ENCODE measurements at regions not wholly inside any gene's neighbourhood (a gene's known extent, or its start where the extent isn't known, plus 50 kb on each side); places are given as distances from the start of the nearest gene placed in this dataset.

DNA sequence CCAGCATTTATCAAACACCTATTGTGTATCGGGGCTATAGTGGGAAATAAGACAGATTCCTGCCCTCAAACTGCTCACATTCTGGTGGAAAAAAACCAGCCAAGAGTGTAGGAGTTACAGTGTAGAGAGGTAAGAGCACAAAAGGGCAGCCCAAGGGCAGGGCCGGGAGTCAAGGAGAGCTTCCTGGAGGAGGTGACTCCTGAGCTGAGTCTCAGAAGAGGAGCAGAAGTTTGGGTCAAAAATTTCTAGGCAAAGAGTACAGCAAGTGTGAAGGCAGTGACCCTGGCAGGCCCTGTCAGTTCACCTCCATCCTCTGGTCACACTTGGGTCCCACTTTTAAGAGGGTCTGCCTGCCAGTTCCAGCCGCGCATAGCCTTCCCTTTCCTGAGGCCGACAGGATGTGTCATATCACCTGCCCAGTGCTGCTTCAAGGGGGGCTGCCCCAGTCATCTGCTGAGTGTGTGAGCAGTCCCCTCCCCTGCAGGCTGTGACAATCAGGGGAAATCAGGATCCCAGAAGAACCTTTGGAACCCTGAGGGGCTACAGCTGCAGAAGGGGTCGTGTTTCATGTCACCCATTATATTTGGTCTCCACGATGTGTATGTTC lies 118.4 kb downstream of the GLI2 start:
- POLR2A ChIA-PET = no interaction called here
- CTCF ChIA-PET = no interaction called here
- no peak for DNase-seq (ENCODE audit: extremely low spot score)
- TF ChIP-seq, protein P1, sequence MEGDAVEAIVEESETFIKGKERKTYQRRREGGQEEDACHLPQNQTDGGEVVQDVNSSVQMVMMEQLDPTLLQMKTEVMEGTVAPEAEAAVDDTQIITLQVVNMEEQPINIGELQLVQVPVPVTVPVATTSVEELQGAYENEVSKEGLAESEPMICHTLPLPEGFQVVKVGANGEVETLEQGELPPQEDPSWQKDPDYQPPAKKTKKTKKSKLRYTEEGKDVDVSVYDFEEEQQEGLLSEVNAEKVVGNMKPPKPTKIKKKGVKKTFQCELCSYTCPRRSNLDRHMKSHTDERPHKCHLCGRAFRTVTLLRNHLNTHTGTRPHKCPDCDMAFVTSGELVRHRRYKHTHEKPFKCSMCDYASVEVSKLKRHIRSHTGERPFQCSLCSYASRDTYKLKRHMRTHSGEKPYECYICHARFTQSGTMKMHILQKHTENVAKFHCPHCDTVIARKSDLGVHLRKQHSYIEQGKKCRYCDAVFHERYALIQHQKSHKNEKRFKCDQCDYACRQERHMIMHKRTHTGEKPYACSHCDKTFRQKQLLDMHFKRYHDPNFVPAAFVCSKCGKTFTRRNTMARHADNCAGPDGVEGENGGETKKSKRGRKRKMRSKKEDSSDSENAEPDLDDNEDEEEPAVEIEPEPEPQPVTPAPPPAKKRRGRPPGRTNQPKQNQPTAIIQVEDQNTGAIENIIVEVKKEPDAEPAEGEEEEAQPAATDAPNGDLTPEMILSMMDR (IDR thresholded peaks at IDR 0.05; ENCODE audit: control extremely low read depth, extremely low read depth, low read depth, missing control alignments) = no peak

DNA sequence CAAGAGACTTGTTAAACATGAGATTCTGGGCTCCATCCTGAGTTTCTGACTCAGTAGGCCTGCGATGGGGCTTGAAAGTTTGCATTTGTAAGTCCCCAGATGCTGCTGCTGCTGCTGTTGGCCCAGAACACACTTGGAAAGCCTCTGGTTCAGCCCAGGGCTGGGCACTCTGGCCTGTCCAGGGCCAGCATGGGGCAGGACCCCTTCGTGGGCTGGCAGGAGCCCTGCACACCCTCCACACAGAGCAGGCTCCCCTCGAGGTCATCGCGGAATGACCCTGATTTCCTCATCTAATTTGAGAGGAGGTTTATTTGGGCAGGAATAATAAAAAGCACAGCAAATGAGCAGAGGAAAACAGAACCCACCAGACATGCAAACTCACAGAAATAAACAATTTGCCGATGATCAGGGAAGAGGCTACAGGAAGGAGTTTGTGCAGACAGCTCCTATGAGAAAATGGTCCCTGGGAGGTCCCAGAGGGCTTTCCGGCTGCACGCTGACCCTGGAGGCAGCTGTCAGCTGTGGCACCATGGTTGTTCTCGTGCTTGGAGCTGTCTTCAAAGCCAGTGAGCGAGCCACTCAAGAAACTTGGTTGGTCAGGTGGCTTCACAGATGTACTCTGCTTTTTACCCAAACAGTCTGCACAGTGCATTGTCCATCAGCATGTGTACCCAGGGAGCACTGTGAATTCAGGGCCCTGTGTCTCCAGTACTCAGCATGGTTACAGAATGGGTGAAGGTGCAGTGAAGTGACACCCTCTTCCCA lies 119.3 kb downstream of the GLI2 start:
- CTCF ChIA-PET = interaction anchor here (2.4 kb wide), 1 partner anchor 9 kb away, joined by 5 read pairs; no protein-coding TSS in a partner anchor
- DNase-seq (ENCODE audit: extremely low spot score) = no peak
- TF ChIP-seq, protein P1 (IDR thresholded peaks at IDR 0.05; ENCODE audit: control extremely low read depth, extremely low read depth, low read depth, missing control alignments) = no peak
- POLR2A ChIA-PET = no interaction called here

DNA sequence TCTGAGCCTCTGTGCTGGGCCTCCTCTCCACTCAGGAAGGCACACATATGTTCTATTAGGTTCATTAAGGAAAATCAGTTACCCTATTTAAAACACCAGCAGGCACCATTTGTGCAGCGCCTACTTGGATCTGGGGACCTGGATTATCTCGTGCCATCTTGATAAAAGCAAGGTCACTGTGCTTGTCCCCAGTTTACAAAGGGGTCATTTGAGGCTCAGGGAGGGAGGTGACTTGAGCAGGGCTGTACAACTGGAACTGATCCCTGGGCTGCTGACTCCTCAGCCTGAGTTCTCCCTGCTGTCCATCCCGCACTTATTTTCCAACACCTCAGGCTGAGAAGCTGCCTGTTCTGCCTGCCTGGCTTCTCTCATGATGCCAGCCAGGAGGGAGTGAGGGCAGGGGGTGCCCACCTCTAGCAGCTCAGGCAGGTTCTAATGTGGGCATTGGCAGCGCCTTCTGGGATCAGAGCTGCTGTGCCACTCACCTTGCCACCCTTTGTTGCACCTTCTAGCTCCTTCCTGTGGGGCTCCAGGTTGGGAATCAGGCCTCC lies 120.3 kb downstream of the GLI2 start:
- CTCF ChIA-PET = interaction anchor here (2.4 kb wide), 1 partner anchor 10 kb away, joined by 5 read pairs; no protein-coding TSS in a partner anchor
- TF ChIP-seq, protein P1 (IDR thresholded peaks at IDR 0.05; ENCODE audit: control extremely low read depth, extremely low read depth, low read depth, missing control alignments) = no peak
- POLR2A ChIA-PET = no interaction called here
- DNase-seq (ENCODE audit: extremely low spot score) = no peak

DNA sequence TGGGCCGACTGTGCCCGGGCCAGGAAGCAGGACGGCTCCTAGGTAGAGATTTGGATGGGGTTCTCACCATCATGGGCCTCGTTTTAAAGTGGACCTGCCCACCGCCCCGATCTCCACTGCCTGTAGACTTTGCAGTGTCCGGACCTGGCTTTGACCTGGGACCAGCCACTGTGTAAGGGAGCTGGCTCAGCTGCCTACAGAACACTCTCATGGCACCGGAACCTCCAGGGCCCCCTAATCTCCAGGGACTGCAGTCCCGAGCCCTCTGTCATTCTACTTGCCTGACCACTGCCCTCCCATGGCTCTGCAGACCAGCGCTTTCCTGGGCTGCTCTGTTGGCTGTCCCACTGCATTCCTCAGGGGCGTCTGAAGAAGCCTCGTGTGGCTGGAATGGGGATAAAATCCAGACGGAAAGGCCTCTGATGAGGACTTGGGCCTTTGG lies 120.8 kb downstream of the GLI2 start:
- POLR2A ChIA-PET = no interaction called here
- DNase-seq (ENCODE audit: extremely low spot score) = no peak
- CTCF ChIA-PET = interaction anchor here (2.4 kb wide), 1 partner anchor 10 kb away, joined by 5 read pairs; no protein-coding TSS in a partner anchor
- TF ChIP-seq, protein P1 (IDR thresholded peaks at IDR 0.05; ENCODE audit: control extremely low read depth, extremely low read depth, low read depth, missing control alignments) = no peak

DNA sequence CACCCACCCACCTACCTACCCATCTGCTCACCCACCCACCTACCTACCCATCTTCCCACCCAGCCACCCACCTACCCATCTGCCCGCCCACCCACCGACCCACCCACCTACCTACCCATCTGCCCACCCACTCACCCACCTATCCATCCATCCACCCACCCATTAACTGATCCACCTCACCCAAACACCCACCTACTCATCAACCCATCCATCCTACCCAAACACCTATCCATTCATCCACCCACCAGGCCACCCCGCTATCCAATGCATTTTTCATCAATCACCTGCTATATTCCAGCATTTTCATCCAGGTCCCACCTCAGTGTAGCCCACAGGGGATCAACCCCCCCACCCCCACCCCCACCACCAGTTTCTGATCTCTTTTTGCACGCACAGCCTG lies 121.8 kb downstream of the GLI2 start:
- DNase-seq (ENCODE audit: extremely low spot score) = no peak
- TF ChIP-seq, protein P1 (IDR thresholded peaks at IDR 0.05; ENCODE audit: control extremely low read depth, extremely low read depth, low read depth, missing control alignments) = no peak
- POLR2A ChIA-PET = no interaction called here
- CTCF ChIA-PET = interaction anchor here (1.0 to 2.4 kb wide), 3 partner anchors 9 to 14 kb away, joined by 3 to 5 read pairs (median 5); no protein-coding TSS in a partner anchor

DNA sequence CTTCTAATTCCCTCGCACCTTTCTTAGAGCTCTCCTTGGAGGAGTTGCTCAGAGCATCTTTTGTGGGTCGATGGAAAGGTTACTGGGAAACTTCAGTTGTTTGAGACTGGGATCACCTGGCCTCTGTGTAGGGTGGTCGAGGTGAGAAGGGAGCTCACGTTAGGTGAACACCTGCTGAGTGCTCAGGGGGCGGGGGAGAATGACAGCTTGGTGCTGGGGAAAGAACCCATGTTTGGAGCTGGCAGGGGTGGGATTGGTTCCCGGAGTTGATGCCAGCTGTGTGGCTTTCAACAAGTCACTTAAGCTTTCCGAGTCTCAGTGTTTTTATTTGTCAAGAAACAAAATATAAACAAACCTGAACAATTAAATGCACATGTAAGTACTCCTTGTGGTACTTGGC lies 122.3 kb downstream of the GLI2 start:
- no peak for DNase-seq (ENCODE audit: extremely low spot score)
- TF ChIP-seq, protein P1 (IDR thresholded peaks at IDR 0.05; ENCODE audit: control extremely low read depth, extremely low read depth, low read depth, missing control alignments) = no peak
- ChIA-PET CTCF (interaction anchor here (1.0 to 1.7 kb wide), 2 partner anchors 10 to 14 kb away, joined by 3 to 5 read pairs; no protein-coding TSS in a partner anchor), POLR2A (no interaction called here)
